ENCODE measurements at regions not wholly inside any gene's neighbourhood (a gene's known extent, or its start where the extent isn't known, plus 50 kb on each side); places are given as distances from the start of the nearest gene placed in this dataset.

- no peak overlapping the region for H3K4me3 ChIP-seq
- WGBS, 3 donors, result 50 to 56% (median 54%) methylated on average over 3 of the region's 3 CpGs
- intact Hi-C loops (cut with DNase I), result loop anchor here in 2 of 4 donors (10.0 kb wide), 2 partner anchors 123 to 207 kb away; partner anchors contain the start of gene INHBB (in 1 of the 2)
- no peaks in the 10 kb centered on the region for H3K9me3 ChIP-seq
- H3K4me1 ChIP-seq (ENCODE audit: insufficient read depth), result peaks cover 11% of the 10 kb centered on the region
- H3K27me3 ChIP-seq, result no peaks in the 10 kb centered on the region
- no peaks in the 10 kb centered on the region for H3K36me3 ChIP-seq
- DNase-seq, result no peak
- no peak for TF ChIP-seq CTCF (IDR thresholded peaks at IDR 0.05)
- no peak overlapping the region for H3K27ac ChIP-seq
These were observed 184.1 kb upstream of the GLI2 start for GRCh38 chr2:120551522-120551921.

- Histone ChIP-seq H3K9me3 (no peaks in the 10 kb centered on the region), H3K4me3 (no peak overlapping the region), H3K36me3 (no peaks in the 10 kb centered on the region), H3K27me3 (no peaks in the 10 kb centered on the region), H3K27ac (no peak overlapping the region), H3K4me1 (ENCODE audit: insufficient read depth) (peaks cover 11% of the 10 kb centered on the region)
- intact Hi-C loops (cut with DNase I), result loop anchor here in 2 of 4 donors (10.0 kb wide), 2 partner anchors 123 to 207 kb away; partner anchors contain the start of gene INHBB (in 1 of the 2)
- 86 to 91% (median 91%) methylated on average over 11 of the region's 11 CpGs for WGBS, 3 donors
- no peak for TF ChIP-seq CTCF (IDR thresholded peaks at IDR 0.05)
- no peak for TF ChIP-seq EP300 (IDR thresholded peaks at IDR 0.05)
- no peak for TF ChIP-seq POLR2A (IDR thresholded peaks at IDR 0.05)
- DNase-seq, result no peak
These were observed 183.6 kb upstream of the GLI2 start for GRCh38 chr2:120552079-120552478.

- Histone ChIP-seq H3K4me1 (ENCODE audit: insufficient read depth) (peaks cover 11% of the 10 kb centered on the region), H3K27me3 (no peaks in the 10 kb centered on the region), H3K4me3 (no peak overlapping the region), H3K36me3 (no peaks in the 10 kb centered on the region), H3K27ac (no peak overlapping the region), H3K9me3 (no peaks in the 10 kb centered on the region)
- intact Hi-C loops (cut with DNase I), result loop anchor here in 2 of 4 donors (10.0 kb wide), 2 partner anchors 122 to 208 kb away; partner anchors contain the start of gene INHBB (in 1 of the 2)
- WGBS, 3 donors, result 18 to 21% (median 20%) methylated on average over 24 of the region's 24 CpGs
- DNase-seq, result peak; percentile 59 to 80 (median 66)
- no peak for TF ChIP-seq CTCF (IDR thresholded peaks at IDR 0.05)
- TF ChIP-seq POLR2A (IDR thresholded peaks at IDR 0.05), result no peak
- no peak for TF ChIP-seq EP300 (IDR thresholded peaks at IDR 0.05)
These were observed 182.7 kb upstream of the GLI2 start for GRCh38 chr2:120552800-120553481.

GRCh38 chr2:120554625-120555032, 181.0 kb upstream of the GLI2 start:
- H3K9me3 ChIP-seq, result no peaks in the 10 kb centered on the region
- H3K27ac ChIP-seq, result no peak overlapping the region
- TF ChIP-seq POLR2A (IDR thresholded peaks at IDR 0.05) (no peak), CTCF (IDR thresholded peaks at IDR 0.05) (no peak), EP300 (IDR thresholded peaks at IDR 0.05) (no peak)
- H3K36me3 ChIP-seq, result no peaks in the 10 kb centered on the region
- no peak for DNase-seq
- no peak overlapping the region for H3K4me3 ChIP-seq
- H3K27me3 ChIP-seq, result no peaks in the 10 kb centered on the region
- peaks cover 11% of the 10 kb centered on the region for H3K4me1 ChIP-seq (ENCODE audit: insufficient read depth)
- intact Hi-C loops (cut with DNase I), result loop anchor here in 2 of 4 donors (10.0 kb wide), 2 partner anchors 120 to 210 kb away; partner anchors contain the start of gene INHBB (in 1 of the 2)
